ENCODE measurements at regions not wholly inside any gene's neighbourhood (a gene's known extent, or its start where the extent isn't known, plus 50 kb on each side); places are given as distances from the start of the nearest gene placed in this dataset.

GRCh38 chr1:34610063-34610462 lies 144.8 kb upstream of the GJB5 start:
- DNase-seq (ENCODE audit: low read depth): no peak

- DNase-seq (ENCODE audit: low read depth): no peak
Measured at GRCh38 chr1:34611571-34611970, 143.3 kb upstream of the GJB5 start.

DNA sequence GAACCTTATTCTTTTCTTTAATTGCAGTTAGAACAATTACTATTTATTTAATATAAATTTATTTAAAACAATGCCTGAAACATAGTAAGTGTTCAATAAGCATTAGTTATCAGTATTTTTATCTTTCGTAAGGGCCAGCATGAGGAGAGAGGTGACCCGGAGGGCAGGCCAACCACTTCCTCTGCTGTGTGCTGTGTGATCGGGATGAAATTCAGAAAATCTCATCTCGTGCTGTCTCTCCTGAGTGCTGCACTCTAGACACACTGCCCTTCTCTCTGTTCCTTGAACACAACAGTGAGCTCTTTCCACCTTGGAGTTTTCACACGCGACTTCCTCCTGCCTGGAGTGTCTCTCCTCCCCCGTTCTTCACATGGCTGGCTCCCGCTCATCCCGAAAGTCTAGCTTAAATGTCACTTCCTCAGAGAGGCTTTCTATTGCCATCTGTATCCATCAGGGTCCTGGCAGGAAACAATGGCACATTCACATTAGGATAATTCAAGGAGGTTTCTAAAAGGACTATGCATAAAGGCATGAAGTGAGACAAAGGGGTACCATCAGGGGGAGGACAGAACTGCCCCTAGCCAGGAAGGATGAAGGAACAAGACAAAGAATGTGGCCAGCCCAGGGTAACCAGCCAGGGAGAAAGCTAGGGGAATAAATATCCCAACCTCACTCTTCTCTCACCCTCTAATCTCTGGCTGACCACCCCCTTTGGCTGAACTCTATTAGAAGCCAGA lies 142.6 kb upstream of the GJB5 start:
- DNase-seq (ENCODE audit: low read depth): no peak

DNA sequence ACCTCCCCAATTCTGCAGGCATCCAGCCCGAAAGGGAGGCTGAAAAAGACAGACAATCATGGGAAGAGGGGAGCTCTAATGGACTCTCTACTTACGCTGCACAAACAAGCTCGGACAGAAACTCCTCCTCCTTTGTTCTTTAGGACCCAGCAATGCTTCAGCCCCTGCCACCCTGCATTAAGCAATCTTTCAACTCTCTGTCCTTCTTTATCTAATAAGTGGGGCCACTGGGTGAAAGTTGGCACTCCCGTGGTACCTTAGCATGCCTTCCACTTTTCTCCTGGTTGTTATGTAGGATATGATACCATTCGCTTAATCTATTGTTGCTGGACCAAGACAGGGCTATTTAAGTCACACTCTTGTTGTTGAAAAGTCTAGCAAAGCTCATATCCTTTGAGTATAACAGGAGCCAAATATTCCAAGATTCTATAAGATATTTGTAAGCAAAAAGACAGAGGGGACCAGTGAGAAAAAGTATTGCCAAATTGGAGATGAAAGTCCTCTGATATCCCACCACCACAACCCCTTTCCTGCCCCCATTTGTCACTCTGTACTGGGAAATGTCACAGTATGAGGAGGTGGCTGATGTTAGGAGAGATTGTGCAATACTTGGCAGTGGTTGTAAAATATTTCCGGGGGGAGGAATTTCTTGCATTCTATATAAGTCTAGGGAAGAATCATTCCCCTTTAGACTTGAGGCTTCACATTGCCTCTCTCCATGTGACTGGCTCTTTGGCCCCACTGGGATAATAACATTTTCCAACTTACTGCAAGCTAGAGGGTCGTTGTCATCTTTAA lies 137.3 kb upstream of the GJB5 start:
- no peak for DNase-seq (ENCODE audit: low read depth)

DNA sequence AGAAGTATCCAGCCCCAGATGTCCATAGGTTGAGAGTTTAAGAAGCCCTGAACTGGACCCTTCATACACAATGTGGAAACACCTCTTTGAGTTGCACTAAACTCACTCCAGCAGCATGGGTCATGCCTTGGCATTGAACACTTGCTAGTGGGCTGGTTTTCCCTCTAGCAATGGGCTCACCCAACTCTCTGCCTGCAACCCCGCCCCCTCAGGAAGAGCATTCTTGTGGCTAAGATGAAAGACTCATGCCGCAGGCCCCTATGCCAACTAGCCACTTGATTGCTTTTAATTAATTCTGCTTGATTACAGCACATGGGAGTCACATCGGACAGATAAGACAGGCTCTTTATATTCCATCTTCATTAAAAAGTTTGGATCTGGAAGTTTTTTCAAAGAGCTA lies 136.5 kb upstream of the GJB5 start:
- no peak for DNase-seq (ENCODE audit: low read depth)

- DNase-seq (ENCODE audit: low read depth): no peak
Measured at GRCh38 chr1:34619256-34619655, 135.6 kb upstream of the GJB5 start.

- no peak for DNase-seq (ENCODE audit: low read depth)
Measured at GRCh38 chr1:34621916-34622315, 132.9 kb upstream of the GJB5 start.

DNA sequence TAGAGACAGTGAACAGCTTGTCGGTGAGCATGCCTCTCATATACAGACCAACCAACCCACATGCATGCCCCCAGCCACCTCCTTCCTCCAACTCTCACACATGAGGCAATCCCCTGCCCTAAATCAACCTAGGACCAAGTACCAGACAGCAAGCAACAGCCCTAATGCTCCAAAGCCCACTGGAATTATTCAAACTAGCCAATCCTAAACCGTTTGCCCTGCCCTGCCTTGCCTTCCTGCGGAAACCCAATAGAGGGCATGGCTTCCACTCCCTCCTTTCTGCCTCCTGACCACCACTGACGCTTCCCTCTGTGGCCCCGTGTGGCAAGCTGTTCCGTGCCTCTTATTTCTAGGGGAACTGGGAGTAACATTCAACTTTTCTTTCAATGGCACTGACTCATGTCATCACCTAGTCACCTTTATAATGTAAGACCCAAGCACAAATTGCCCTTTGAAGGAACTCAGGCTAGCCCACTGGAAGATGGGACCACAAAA lies 129.3 kb upstream of the GJB5 start:
- no peak for DNase-seq (ENCODE audit: low read depth)

DNA sequence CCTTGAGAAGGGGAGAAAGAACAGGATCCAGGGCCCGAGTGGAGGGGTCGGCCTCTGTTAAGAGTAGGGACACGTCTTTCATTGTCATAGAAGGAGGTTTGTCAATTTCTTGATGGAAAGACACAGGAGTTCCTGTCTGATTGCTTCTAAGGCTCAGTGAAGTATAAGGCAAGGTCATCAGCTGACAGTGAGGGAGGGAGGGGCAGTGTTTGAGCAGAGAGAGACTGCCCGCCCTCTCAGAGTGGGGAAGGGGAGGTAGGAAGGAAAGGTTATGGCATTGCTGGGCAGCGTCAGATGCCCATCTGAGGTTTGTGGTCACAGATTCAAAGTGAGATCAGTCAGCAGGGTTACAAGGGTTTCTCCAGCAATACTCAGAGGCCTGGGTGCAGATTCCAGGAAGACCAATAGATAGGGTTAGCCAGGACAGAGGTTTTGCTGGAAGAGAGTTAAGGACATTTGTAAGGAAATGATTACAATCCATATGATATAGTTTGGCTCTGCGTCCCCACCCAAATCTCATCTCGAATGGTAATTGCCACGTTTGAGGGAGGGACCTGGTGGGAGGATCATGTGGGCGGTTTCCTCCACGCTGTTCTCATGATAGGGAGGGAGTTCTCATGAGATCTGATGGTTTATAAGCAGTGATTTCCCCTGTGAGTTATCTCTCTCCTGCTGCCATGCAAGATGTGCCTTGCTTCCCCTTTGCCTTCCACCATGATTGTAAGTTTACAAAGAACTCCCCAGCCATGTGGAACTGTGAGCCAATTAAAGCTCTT lies 127.2 kb upstream of the GJB5 start:
- DNase-seq (ENCODE audit: low read depth): no peak

GRCh38 chr1:34631126-34631525 lies 123.7 kb upstream of the GJB5 start:
- DNase-seq (ENCODE audit: low read depth): no peak

DNA sequence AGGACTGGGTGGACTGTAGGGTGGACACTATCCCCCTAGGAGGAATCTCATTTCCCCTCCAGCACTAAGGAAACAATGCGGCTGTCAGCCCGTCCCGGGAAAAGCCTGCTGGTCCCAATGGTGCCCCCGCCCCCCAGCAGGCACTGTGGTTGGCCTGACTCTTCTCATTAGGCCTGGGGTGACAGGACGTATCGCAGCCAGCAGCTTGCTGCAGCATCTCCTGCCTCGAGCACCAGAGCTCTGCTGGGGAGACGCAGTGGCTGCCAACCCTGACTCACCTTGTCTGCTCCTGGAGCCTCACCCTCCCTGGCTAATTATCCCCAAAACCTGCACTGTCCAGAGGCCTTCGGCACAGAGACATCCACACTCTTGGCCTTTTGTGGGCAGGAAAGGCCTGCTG lies 115.1 kb upstream of the GJB5 start:
- no peak for DNase-seq (ENCODE audit: low read depth)

- no peak for DNase-seq (ENCODE audit: low read depth)
Measured at GRCh38 chr1:34640654-34641401, 114.0 kb upstream of the GJB5 start.

- no peak for DNase-seq (ENCODE audit: low read depth)
Measured at GRCh38 chr1:34642679-34643078, 112.2 kb upstream of the GJB5 start.

- DNase-seq (ENCODE audit: low read depth): no peak
Measured at GRCh38 chr1:34645109-34645688, 109.6 kb upstream of the GJB5 start.

DNA sequence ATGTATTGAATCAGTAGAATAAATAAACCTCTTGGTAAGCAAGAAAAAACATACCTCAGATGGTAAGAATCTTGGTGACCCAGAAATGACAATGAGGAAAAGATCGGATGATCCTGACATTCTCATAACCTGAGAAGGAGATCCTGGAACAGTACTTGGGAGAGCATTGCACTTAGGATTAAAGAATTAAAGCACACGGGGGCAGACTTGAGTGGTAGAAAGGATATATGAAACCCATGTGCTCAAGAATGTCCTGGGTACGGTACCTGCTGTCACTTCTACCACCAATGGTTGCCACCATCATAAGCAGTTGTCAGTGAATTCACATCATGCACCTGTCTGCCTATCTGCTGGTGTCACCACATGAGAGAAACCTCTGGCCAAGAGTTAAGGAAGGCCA lies 108.9 kb upstream of the GJB5 start:
- no peak for DNase-seq (ENCODE audit: low read depth)

- no peak for DNase-seq (ENCODE audit: low read depth)
Measured at GRCh38 chr1:34648501-34648900, 106.3 kb upstream of the GJB5 start.

DNA sequence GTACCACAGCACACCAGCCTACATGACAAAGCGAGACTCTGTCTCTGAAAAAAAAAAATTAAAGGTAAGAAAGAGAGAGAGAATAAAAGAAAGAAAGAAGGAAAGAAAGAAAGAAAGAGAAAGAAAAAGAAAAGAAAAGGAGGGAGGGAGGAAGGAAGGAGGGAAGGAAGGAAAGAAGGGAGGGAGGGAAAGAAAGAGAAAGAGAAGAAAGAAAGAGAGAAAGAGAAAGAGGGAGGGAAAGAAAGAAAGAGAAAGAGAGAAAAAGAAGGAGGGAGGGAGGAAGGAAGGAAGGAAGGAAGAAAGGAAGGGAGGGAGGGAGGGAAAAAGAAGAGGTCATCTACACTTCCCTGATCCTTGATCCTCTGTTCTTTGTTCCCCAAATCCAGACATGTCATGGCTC lies 104.8 kb upstream of the GJB5 start:
- DNase-seq (ENCODE audit: low read depth): no peak

GRCh38 chr1:34650800-34651199 lies 104.0 kb upstream of the GJB5 start:
- no peak for DNase-seq (ENCODE audit: low read depth)

- DNase-seq (ENCODE audit: low read depth): no peak
Measured at GRCh38 chr1:34653110-34653509, 101.7 kb upstream of the GJB5 start.

- DNase-seq (ENCODE audit: low read depth): no peak
Measured at GRCh38 chr1:34655206-34655874, 99.5 kb upstream of the GJB5 start.

GRCh38 chr1:34655875-34656240 lies 99.0 kb upstream of the GJB5 start:
- DNase-seq (ENCODE audit: low read depth): no peak

Measured in HS-5 (cell line).